ENCODE measurements at regions not wholly inside any gene's neighbourhood (a gene's known extent, or its start where the extent isn't known, plus 50 kb on each side); places are given as distances from the start of the nearest gene placed in this dataset.

GRCh38 chrX:25288676-25289075 lies 272.9 kb upstream of the ARX start:
- Histone ChIP-seq H3K9me3 (no peaks in the 10 kb centered on the region), H3K36me3 (no peaks in the 10 kb centered on the region), H3K4me3 (no peak overlapping the region), H3K4me1 (no peaks in the 10 kb centered on the region), H3K27ac (replicated peaks in 1 of 4) (no peak overlapping the region), H3K27me3 (no peaks in the 10 kb centered on the region)
- no peak for DNase-seq (ENCODE audit: extremely low spot score)
- intact Hi-C loops (cut with DNase I): no loop called here
- TF ChIP-seq POLR2AphosphoS5 (IDR thresholded peaks at IDR 0.05) (no peak), EP300 (IDR thresholded peaks at IDR 0.05) (no peak), POLR2A (IDR thresholded peaks at IDR 0.05; ENCODE audit: low read depth) (no peak)
- TF ChIP-seq, protein P1, sequence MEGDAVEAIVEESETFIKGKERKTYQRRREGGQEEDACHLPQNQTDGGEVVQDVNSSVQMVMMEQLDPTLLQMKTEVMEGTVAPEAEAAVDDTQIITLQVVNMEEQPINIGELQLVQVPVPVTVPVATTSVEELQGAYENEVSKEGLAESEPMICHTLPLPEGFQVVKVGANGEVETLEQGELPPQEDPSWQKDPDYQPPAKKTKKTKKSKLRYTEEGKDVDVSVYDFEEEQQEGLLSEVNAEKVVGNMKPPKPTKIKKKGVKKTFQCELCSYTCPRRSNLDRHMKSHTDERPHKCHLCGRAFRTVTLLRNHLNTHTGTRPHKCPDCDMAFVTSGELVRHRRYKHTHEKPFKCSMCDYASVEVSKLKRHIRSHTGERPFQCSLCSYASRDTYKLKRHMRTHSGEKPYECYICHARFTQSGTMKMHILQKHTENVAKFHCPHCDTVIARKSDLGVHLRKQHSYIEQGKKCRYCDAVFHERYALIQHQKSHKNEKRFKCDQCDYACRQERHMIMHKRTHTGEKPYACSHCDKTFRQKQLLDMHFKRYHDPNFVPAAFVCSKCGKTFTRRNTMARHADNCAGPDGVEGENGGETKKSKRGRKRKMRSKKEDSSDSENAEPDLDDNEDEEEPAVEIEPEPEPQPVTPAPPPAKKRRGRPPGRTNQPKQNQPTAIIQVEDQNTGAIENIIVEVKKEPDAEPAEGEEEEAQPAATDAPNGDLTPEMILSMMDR (IDR thresholded peaks at IDR 0.05): no peak
- 76% methylated on average over 1 of the region's 1 CpG for WGBS

GRCh38 chrX:25287521-25287920 lies 271.8 kb upstream of the ARX start:
- 81% methylated on average over 1 of the region's 1 CpG for WGBS
- Histone ChIP-seq H3K36me3 (no peaks in the 10 kb centered on the region), H3K27ac (replicated peaks in 1 of 4) (no peak overlapping the region), H3K9me3 (no peaks in the 10 kb centered on the region), H3K4me1 (no peaks in the 10 kb centered on the region), H3K4me3 (no peak overlapping the region), H3K27me3 (no peaks in the 10 kb centered on the region)
- intact Hi-C loops (cut with DNase I): no loop called here
- DNase-seq (ENCODE audit: extremely low spot score): no peak
- no peak for TF ChIP-seq POLR2A (IDR thresholded peaks at IDR 0.05; ENCODE audit: low read depth)
- TF ChIP-seq, protein P1 (IDR thresholded peaks at IDR 0.05): no peak
- no peak for TF ChIP-seq EP300 (IDR thresholded peaks at IDR 0.05)
- no peak for TF ChIP-seq POLR2AphosphoS5 (IDR thresholded peaks at IDR 0.05)

- Histone ChIP-seq H3K27ac (replicated peaks in 1 of 4) (no peak overlapping the region), H3K27me3 (no peaks in the 10 kb centered on the region), H3K9me3 (no peaks in the 10 kb centered on the region), H3K4me3 (no peak overlapping the region), H3K4me1 (no peaks in the 10 kb centered on the region), H3K36me3 (no peaks in the 10 kb centered on the region)
- no peak for DNase-seq (ENCODE audit: extremely low spot score)
- intact Hi-C loops (cut with DNase I): no loop called here
- 76% methylated on average over 4 of the region's 4 CpGs for WGBS
- no peak for TF ChIP-seq POLR2A (IDR thresholded peaks at IDR 0.05; ENCODE audit: low read depth)
- TF ChIP-seq, protein P1 (IDR thresholded peaks at IDR 0.05): no peak
- TF ChIP-seq EP300 (IDR thresholded peaks at IDR 0.05): no peak
- no peak for TF ChIP-seq POLR2AphosphoS5 (IDR thresholded peaks at IDR 0.05)
These were observed 269.8 kb upstream of the ARX start for GRCh38 chrX:25285598-25285997.

GRCh38 chrX:25279510-25279909 lies 263.7 kb upstream of the ARX start:
- no peak for TF ChIP-seq EP300 (IDR thresholded peaks at IDR 0.05)
- TF ChIP-seq, protein P1 (IDR thresholded peaks at IDR 0.05): no peak
- TF ChIP-seq POLR2A (IDR thresholded peaks at IDR 0.05; ENCODE audit: low read depth): no peak
- no peak for TF ChIP-seq POLR2AphosphoS5 (IDR thresholded peaks at IDR 0.05)
- H3K27ac ChIP-seq (replicated peaks in 1 of 4): no peak overlapping the region
- DNase-seq (ENCODE audit: extremely low spot score): no peak
- no peak overlapping the region for H3K4me3 ChIP-seq
- WGBS: 43% methylated on average over 1 of the region's 1 CpG
- no peaks in the 10 kb centered on the region for H3K27me3 ChIP-seq
- no peaks in the 10 kb centered on the region for H3K4me1 ChIP-seq
- intact Hi-C loops (cut with DNase I): no loop called here
- no peaks in the 10 kb centered on the region for H3K36me3 ChIP-seq
- H3K9me3 ChIP-seq: no peaks in the 10 kb centered on the region

DNA sequence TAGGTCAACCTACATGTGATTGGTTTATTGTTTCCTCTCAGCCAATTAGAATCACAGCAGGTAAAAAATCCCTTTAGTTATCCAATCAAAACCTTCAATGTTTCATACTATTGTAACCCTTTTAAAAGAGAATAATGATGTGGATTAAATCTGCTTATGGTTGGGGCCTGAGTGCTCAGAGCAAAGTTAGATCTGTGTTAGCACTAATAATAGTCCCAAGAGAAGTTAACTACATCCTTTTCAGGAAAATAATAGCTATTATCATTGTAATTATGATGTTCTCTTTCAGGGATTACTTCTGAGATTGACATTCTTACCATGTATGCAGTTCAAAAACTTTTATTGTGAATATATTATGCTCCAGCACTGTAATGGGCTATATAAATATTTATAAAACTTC lies 262.6 kb upstream of the ARX start:
- H3K36me3 ChIP-seq: no peaks in the 10 kb centered on the region
- no peaks in the 10 kb centered on the region for H3K9me3 ChIP-seq
- H3K4me1 ChIP-seq: no peaks in the 10 kb centered on the region
- H3K27me3 ChIP-seq: no peaks in the 10 kb centered on the region
- intact Hi-C loops (cut with DNase I): no loop called here
- no peak overlapping the region for H3K4me3 ChIP-seq
- H3K27ac ChIP-seq (replicated peaks in 1 of 4): no peak overlapping the region
- no peak for DNase-seq (ENCODE audit: extremely low spot score)
- no peak for TF ChIP-seq POLR2AphosphoS5 (IDR thresholded peaks at IDR 0.05)
- TF ChIP-seq, protein P1 (IDR thresholded peaks at IDR 0.05): no peak
- no peak for TF ChIP-seq POLR2A (IDR thresholded peaks at IDR 0.05; ENCODE audit: low read depth)
- no peak for TF ChIP-seq EP300 (IDR thresholded peaks at IDR 0.05)

Measured in esophagus muscularis mucosa (tissue), 4 donors.